ENCODE measurements at regions not wholly inside any gene's neighbourhood (a gene's known extent, or its start where the extent isn't known, plus 50 kb on each side); places are given as distances from the start of the nearest gene placed in this dataset.
A peak's percentile ranks its signal among the peaks of the same experiment; 100 is the strongest.

DNA sequence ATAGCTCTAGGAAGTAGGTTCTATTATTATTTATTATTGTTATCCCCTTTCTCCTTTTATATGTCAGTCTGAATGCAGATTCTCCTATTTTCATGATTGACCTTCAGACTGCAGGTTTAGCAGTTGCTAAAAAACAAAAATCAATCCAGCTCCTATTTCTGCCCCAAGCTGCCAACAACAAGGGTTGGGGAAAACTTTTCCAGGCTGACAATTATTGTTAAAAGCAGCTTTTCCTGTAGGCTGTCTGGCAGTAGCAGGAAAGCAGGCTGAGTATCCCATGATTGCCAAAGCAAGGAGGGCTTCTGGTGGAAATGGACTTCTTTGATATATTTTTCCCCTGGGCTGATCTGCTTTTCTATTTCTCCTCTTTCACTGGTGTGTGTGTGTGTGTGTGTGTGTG is 78.0 kb upstream of the CTLA4 start:
- DNase-seq (ENCODE audit: low spot score), result no peak

DNA sequence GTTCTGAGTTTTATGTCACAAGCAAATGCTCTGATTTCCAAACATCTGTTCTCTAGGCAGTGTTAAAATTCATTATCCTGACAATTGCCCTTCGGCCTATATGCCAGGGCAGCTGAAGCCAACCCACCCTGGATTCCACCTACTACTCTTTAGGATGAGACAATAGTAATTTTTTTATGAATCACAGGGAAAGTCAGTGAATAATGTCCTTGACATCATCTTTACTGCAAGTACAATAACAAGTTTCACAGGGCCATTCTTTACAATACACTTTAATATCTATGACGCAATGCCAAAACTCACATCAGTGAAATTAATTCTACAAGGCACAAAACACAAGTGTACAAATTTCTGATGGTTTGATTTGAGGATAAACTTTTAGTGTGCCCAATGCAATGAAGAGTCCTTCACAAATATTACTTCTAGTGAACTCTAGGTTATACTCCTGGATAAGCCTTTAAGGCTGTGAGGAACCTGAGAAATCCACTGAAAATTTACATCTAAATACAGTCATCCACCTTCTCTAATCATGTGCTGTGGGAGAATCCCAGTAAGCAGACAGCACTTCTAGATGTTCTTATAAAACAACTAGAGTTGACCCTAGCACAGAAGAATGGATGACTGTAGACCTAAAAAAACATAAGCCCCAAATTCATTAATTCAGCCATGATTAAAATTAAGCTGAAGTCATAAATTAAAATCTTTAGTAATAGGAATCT is 77.3 kb upstream of the CTLA4 start:
- DNase-seq (ENCODE audit: low spot score), result no peak

DNA sequence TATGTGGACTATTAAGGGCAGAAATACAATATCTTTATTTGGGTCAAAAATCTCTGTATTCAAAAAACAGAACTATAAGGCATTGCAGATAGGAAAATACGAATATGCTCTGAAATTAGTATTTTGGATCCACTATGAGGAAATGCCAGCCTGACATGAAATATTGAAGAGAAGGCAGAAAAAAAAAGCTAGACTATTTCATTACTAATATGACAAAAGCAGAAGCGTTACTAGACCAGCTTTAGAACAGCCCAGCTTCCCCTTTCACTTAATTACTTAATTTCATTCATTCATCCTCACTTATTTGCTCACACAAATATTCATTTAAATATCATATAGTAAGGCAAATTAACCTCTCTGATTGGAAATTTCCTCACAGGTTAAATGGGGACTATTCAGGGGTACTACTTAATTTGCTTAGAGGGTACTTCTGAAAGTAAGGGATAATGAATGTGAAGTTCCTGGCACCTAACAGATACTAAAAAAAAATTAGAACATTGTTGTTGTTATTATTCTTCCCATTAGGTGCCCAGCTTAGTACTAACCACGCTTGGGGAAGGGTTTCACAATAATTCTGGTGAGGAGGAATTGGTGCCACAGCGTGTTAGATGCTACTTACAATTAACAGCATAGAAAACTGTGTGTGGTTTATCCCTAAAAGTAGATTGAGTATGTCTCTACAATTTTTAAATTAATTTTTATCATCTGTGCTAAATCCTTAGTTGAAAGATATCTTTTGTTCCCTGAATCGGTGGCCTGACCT is 71.1 kb upstream of the CTLA4 start:
- DNase-seq (ENCODE audit: low spot score), result no peak

DNA sequence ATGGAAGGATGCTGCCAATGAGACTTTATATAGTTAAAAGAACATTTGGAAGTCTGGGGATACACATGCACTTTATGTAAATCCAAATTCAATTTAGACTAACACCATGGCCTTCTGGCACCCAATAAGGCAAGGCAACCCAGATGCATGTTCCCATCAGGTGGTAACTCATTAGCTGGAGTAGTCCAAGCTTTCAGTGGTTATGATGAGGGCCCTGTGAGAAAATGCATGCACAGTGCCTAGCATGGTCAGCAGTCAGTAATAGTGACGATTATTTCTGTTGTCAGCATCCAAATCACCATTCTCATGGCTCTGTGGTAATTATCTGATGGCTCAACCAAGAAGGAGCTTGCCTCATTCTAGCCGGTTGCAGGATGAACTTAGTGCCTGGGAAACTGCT is 70.3 kb upstream of the CTLA4 start:
- no peak for DNase-seq (ENCODE audit: low spot score)

DNA sequence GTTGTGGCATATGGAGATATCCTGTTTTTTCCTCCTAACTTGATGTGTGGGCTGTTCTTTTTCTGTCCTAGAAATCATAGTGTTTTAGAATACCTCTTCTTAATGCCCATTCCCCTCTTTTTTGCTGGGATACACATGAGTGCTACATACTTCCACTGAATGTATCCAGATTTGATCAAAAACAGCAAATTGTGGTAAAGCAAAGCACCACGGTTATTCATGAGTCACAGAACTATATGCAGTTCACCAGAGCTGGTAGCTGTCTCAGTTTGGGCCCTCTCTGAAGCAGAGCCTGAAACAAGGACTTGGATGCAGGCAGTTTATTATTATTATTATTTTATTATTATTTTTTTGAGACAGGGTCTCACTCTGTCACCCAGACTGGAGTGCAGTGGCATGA is 69.9 kb upstream of the CTLA4 start:
- no peak for DNase-seq (ENCODE audit: low spot score)

DNA sequence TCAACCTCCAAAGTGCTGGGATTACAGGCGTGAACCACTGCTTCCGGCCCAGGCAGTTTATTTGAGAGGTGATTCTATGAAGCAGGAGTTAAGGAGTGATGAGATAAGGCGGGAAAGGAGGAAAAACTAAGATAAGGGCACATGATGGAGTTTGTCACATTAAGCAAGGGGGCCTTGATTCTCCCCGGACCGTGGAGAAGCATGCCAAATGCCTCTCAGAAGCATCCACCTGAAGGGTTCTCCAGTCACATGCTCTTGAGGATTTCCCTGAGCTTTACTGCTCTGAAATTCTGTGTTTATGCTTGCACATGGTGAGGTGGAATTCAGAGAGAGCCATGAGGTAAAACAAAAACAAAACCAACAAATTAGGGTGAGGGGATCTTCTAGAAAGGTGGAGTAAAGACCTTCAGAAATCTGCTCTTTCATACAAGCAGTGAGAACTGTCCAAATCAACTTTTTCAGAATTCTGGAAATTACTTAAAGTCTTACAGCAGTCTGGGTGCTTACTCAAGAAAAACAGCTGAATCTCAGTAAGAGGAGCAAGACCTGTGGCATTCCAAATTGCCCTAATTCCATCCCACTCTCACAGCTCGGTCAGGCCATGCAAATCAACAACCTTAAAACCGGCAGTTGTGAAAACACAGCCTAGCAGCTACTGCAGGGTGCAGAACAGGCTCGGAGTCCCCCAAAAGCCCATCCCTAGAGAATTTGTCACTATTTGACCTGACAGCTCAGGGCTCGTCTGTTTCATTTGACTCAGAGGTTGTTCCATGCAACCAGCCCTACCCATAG is 69.1 kb upstream of the CTLA4 start:
- DNase-seq (ENCODE audit: low spot score), result no peak

DNA sequence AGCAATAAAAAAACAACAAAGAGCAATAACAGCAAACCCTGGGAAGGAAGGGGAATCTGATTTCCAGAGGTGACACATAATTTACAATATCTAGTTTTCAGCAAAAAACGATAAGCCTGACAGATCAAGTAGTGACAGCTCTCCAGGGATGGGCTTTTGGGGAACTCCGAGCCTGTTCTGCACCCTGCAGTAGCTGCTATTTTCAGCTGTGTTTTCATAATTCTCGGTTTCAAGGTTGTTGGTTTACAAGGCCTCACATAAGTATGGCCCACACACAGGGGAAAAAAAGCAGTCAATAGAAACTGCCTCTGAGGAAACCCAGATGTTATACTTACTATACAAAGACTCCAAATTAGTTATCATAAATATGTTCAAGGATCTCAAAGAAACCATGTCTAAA is 67.7 kb upstream of the CTLA4 start:
- no peak for DNase-seq (ENCODE audit: low spot score)

DNA sequence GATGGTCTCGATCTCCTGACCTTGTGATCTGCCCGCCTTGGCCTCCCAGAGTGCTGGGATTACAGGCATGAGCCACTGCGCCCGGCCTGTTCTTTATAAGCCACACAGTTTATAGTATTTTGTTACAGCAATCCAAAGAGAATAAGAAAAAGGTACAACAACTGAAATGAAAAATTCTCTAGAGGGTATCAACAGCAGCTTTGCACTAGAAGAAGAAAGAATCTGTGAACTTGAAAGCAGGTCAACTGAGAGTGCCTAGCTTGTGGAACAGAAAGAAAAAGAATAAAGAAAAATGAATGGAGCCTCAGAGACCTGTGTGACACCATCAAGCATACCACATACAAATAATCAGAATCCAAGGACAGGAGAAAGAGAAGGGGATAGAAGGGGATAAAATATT is 66.8 kb upstream of the CTLA4 start:
- DNase-seq (ENCODE audit: low spot score), result no peak

DNA sequence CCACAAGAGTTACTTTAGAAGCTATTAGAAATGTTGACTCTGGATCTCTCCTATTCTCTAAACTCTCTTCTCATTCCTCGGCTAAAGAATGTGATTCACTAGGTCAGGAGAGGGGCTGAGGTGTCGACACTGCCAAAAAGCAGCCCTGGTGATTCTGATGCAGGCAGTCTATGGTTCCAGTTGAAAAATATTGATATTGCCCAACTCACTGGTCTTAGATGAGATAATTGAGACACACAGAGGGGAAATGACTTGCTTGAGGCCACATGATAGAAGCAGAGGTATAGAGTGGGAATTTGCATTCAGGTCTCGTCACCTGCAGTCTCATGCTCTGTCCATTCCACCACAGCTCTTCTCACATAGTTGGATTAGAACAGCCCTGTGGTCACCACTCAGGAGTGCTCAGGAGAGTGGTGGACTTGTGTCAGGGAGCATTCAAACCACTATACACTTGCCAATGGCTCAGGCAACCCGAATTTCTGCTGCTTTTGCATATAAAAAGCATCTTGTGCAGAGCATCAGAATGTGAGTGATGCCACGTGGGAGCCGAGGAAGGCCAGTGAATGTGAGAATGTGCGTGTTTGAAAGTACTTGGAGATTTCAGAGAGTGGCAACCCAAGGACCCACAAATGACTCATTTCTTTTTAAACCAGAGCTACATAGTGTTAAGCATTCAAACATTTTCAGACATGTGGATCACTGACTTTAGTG is 65.1 kb upstream of the CTLA4 start:
- no peak for DNase-seq (ENCODE audit: low spot score)

DNA sequence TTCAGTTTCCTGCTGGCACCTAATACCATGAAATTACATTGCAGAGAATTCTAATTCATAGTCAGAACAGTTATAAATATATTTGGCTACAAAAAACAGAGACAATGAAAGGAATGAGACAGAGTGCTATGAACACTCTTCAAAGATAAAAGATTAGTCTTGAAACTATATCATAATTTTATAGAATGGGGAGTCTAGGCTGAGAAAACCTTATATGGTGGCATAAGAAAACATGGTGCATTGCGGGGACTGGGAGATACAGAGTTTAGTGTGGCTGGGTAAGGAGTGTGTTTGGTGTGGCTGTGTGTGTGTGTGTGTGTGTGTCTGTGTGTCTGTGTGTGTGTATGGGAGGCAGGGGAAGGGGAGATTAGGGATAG is 64.5 kb upstream of the CTLA4 start:
- no peak for DNase-seq (ENCODE audit: low spot score)

DNA sequence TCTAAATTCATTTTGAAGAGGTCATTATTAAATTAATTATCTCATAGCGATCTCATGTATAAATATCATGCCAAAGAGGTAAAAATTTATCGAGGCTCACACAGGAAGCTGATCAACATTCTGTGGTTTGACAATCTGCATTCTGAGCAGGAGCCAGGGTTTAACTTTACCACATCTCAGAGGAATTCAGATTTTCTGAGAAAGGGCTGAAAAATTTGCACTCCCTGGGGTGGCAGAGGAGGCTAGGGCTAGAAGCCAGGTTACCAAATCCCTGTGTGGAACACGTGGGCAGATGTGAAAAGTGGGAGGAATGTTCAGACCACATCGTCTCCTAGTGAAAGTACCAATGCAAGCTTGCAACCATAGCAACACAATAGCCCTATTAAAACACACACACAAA is 63.5 kb upstream of the CTLA4 start:
- peak; percentile 74 for DNase-seq (ENCODE audit: low spot score)

DNA sequence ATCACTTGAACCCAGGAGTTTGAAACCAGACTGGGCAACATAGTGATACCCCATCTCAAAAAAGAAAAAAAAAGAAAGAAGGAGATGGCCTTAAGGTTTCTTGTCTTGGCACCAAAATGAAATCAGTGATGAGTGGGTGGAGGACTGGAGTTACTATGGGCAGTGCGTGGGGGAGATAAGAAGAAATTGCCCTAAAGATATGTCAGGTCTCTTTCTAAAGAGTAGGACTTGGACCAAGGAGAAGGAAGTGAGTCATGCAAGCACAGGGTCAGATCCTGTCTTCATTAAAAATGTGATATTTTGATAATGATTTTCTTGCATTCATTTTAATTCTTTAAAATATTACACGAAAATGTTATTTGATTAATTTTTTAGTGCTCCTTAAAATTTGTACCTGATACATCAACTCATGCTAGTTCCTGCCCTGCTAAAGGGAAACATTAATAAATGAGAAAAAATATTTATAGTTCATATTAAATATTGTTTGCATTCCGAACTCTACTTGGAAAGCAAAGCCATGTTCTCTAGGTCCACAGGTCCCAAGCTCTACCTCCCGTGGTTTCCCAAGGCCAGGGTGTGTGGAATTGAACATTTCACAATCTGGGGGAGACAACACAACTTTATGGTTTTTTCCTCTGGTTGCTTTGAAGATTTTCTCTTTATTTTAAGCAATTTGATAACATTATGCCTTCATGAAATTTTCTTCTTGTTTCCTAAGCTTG is 62.6 kb upstream of the CTLA4 start:
- DNase-seq (ENCODE audit: low spot score), result no peak

DNA sequence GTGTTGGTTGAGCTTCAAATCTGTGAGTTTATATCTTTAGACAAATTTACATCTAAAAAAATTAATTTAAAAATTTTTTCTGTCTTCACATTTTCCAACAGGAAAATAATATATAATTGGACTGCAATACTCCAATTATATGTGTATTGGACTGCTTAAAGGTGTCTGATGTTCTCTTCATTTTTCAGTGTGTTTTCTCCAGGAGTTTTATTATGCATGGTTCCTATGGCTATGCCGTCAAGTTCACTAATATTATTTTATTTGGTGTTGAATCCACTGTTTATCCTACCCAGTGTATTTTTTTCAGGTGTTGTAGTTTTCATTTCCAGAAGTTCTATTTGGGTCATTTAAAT is 62.1 kb upstream of the CTLA4 start:
- no peak for DNase-seq (ENCODE audit: low spot score)

DNA sequence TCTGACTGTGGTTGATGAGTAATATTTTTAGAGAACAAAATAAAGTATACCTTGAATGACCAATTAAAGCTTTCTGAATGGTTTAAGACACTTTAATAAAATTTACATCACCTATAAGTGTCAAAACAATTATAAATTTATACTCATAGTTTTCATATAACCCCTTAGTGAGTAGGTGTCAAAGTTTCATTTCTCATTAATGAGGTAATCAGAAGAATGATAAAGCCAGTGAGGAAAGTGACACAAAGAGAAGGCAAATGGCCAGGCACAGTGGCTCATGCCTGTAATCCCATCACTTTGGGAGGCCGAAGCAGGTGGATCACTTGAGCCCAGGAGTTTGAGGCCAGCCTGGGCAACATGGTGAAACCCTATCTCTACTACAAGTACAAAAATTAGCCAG is 60.8 kb upstream of the CTLA4 start:
- no peak for DNase-seq (ENCODE audit: low spot score)

DNA sequence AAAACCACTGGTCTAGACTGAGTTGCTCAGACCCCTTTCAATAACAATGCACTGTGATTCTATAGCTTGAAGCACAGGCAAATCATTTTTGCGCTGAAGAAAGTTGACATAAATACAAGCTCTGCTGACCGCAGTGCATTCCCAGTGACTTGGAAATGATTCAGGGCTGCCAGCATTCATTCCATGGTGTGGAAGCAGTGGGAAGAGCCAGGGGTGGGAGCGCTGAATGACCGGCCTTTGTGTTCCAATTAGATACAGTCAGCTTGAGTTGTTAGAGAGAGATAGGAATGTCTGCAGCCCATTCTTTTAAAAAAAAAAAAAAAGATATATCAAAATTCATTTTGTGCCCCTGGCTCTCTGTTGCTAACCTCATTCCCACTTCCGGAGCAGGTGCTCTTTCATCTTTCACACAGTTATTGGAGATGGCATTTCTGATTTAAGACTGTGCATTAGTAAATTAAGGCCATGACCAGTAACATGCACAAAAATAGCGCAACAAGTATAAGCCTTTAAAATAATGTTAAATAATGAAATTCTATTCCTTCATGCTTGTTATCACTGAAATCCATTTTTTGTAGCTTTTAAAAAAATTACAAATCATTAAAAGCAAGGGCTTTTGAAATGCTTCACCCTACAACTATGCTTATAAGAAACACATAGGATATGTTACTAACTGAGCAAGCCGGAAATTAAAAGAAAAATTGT is 59.4 kb upstream of the CTLA4 start:
- no peak for DNase-seq (ENCODE audit: low spot score)

DNA sequence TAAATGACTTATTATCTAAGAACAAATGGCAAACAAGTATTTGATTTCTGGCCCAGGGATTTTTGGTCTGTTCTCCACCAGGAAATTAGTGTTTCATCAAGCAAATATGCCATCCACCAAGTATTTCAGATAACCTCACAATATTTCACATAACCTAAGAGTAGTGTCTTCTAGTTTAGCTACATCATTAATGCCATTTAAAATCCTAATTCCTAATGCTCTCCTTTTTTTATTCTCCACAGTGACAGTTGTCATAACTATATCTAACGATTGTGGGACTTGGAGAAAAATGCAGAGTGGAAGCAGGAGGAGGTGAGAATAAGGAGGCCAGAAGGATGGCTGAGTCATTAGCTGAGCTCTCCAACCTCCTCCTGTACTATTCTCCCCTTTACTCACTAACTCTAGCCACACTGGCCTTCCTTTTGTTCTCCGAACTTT is 58.5 kb upstream of the CTLA4 start:
- no peak for DNase-seq (ENCODE audit: low spot score)

DNA sequence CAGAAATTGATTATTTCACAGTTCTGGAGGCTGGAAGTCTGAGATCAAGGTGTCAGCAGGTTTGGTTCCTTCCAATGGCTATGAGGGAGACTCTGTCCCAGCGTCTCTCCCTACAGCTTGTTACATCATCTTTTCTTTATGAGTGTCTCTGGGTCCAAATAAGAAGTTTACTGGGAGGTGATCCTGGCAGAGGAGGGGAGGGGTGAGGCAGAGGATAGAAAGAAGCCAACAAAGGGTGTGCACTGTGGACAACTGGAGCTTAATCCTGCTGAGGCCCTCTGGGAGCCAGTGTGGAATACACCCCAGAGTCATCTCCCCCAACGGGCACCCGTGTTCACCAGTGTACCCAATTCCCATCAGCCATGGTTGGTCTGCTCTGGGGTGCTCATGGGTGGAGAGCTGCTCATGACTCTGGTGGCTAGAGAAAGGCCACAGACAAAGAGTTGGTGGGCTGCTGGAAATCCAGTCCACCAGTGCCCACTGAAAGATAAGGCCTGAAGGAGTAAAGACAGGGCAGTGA is 57.5 kb upstream of the CTLA4 start:
- no peak for DNase-seq (ENCODE audit: low spot score)

DNA sequence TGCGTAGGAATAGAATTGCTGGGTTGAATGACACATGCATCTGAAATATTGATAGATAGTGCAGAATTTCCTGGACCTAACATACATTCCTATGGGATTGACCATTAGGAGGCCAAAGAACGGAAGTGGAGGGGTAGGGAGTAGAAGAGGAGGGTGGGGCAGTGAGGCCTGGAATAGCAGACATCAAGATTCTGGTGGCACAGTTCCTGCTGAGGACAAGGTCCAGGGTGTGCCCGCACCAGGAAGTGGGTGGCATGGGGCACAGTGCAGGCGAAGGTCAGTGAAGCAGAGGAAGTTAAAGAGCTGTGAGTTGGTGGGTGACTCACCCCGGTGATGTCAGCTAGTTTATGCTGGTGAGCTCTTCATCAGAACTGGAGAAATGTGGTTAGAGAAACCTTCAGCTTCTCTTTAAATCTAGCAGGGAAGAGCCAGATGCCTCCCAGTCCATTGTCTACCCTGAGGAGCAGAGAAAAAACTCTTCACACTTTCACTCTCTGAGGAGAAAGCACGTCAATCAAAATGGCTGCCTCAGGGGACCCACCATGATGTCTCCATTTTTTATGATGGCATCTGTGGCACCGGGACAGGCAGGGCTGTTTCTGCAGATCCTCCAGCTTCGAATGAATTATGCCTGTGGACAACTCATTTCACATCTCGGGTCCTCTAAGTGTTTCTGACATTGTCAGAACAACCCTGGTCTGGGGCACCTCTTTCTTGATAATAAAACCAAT is 55.9 kb upstream of the CTLA4 start:
- peak; percentile 45 for DNase-seq (ENCODE audit: low spot score)

DNA sequence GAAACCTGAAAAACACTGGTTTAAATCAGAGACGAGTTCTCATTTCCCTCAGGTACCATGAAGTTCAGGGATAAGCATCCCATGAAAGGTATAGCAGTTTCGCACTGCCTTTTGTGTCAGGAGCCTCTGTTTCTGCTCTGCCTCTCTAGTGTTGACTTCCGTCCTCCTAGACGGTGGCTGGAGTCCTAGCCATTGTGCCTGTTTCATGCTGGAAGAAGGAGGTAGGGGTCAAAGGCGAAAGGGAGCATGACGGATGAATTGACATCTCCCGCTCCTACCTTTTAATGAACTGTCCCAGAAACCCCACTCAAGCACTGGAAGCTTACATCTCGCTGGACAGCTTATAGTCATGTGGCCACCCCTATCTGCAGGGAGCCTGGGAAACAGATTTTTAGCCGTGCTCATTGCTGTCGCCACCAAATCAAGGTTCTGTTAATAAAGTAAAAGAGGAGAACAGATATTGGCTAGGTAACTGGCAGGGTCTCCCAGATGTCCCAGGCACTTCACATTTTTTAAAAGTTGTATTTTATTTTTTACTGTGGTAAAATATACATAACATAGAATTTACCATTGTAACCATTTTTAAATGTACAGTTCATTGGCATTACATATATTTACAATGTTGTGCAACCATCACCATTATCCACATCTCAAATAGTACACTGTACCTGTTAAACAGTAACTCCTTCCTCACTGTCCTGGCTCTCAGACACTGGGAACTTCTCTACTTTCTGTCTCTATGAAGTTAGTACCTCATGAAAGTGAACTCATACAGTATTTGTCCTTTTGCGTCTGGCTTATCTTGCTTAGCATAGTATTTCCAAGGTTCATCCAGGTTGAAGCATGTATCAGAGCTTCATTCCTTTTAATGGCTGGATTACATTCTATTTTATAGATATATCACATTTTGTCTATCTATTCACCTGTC is 55.0 kb upstream of the CTLA4 start:
- no peak for DNase-seq (ENCODE audit: low spot score)
